Liver (tissue), 8 donors: ENCODE measurements at regions not wholly inside any gene's neighbourhood (a gene's known extent, or its start where the extent isn't known, plus 50 kb on each side); places are given as distances from the start of the nearest gene placed in this dataset.
A peak's percentile ranks its signal among the peaks of the same experiment; 100 is the strongest.

Experiments
- DNase-seq: peaks from one replicate; pipeline ENCODE4 v3.0.0-alpha.2; 2017; ENCODE audit warnings: low spot score
- H3K27ac ChIP-seq, 2 donors: one replicate each; pipeline ENCODE4 v1.7.0; 2013; ENCODE audit warnings: inconsistent platforms in 2 of 2, low read length in 2 of 2, control low read depth in 1 of 2, low read depth in 1 of 2, mild to moderate bottlenecking in 1 of 2
- H3K27me3 ChIP-seq, 4 donors: one replicate each; pipeline versions ENCODE4 v1.6.1 to v1.7.0; 2013; ENCODE audit warnings: low read length in 3 of 4, inconsistent platforms in 1 of 4, mild to moderate bottlenecking in 1 of 4, moderate library complexity in 1 of 4; ENCODE audit not compliant: control insufficient read depth in 4 of 4, insufficient read depth in 4 of 4
- H3K36me3 ChIP-seq, 4 donors: one replicate each; pipeline versions ENCODE4 v1.6.1 to v1.7.0; 2013; ENCODE audit warnings: low read length in 3 of 4, mild to moderate bottlenecking in 3 of 4, low read depth in 1 of 4, moderate library complexity in 1 of 4; ENCODE audit not compliant: control insufficient read depth in 4 of 4, insufficient read depth in 3 of 4
- H3K4me1 ChIP-seq, 4 donors: one replicate each; pipeline versions ENCODE4 v1.6.1 to v1.7.0; 2013; ENCODE audit warnings: low read length in 3 of 4, mild to moderate bottlenecking in 3 of 4, moderate library complexity in 1 of 4; ENCODE audit not compliant: control insufficient read depth in 4 of 4, insufficient read depth in 4 of 4
- H3K4me3 ChIP-seq, 3 donors: one replicate each; pipeline versions ENCODE4 v1.6.1 to v1.7.0; 2013; ENCODE audit warnings: low read length in 3 of 3, control low read depth in 1 of 3, low read depth in 1 of 3, mild to moderate bottlenecking in 1 of 3
- H3K9ac ChIP-seq, 2 donors: one replicate each; pipeline ENCODE4 v1.7.0; 2013; ENCODE audit warnings: low read length in 2 of 2, mild to moderate bottlenecking in 2 of 2, moderate library complexity in 2 of 2, control low read depth in 1 of 2, low read depth in 1 of 2
- H3K9me3 ChIP-seq, 4 donors: one replicate each; pipeline versions ENCODE4 v1.6.1 to v1.7.0; 2013; ENCODE audit warnings: low read length in 3 of 4; ENCODE audit not compliant: control insufficient read depth in 4 of 4
- GABPA ChIP-seq, 2 donors: IDR thresholded peaks in 1 of 2; conservative IDR thresholded peaks in 1 of 2; 2 replicates each; pipeline ENCODE4 v1.6.1; 2016; ENCODE audit warnings: antibody characterized with exemption in 2 of 2, mild to moderate bottlenecking in 1 of 2, moderate library complexity in 1 of 2
- HNF4A ChIP-seq, 2 donors: conservative IDR thresholded peaks; 2 replicates each; pipeline ENCODE4 v1.6.1; 2016; ENCODE audit warnings: antibody characterized with exemption in 2 of 2, mild to moderate bottlenecking in 2 of 2
- HNF4G ChIP-seq: IDR thresholded peaks from 2 replicates; pipeline ENCODE4 v1.6.1; 2016; ENCODE audit warnings: antibody characterized with exemption
- JUND ChIP-seq, 2 donors: IDR thresholded peaks; 2 replicates each; pipeline ENCODE4 v1.6.1; 2016; ENCODE audit warnings: antibody characterized with exemption in 2 of 2
- NR2F2 ChIP-seq: IDR thresholded peaks from 2 replicates; pipeline ENCODE4 v1.6.1; 2016; ENCODE audit warnings: antibody characterized with exemption
- RAD21 ChIP-seq, 2 donors: IDR thresholded peaks; 2 replicates each; pipeline ENCODE4 v1.6.1; 2016; ENCODE audit warnings: antibody characterized with exemption in 2 of 2, mild to moderate bottlenecking in 2 of 2
- RXRA ChIP-seq, 2 donors: IDR thresholded peaks; 2 replicates each; pipeline ENCODE4 v1.6.1; 2017 to 2018; ENCODE audit warnings: antibody characterized with exemption in 2 of 2, mild to moderate bottlenecking in 1 of 2
- SP1 ChIP-seq: IDR thresholded peaks from 2 replicates; pipeline ENCODE4 v1.6.1; 2018; ENCODE audit warnings: antibody characterized with exemption, mild to moderate bottlenecking
- TAF1 ChIP-seq: conservative IDR thresholded peaks from 2 replicates; pipeline ENCODE4 v1.6.1; 2016; ENCODE audit warnings: antibody characterized with exemption, mild to moderate bottlenecking
- YY1 ChIP-seq: IDR thresholded peaks from 2 replicates; pipeline ENCODE4 v1.6.1; 2016; ENCODE audit warnings: antibody characterized with exemption, mild to moderate bottlenecking
- WGBS: extraction: QIAGEN DNeasy Blood & Tissue Kit; methylation state at CpG from one replicate; pipeline ENCODE4 v1.1.7; 2013; 5-methylcytosine and 5-hydroxymethylcytosine counted together
- TF ChIP-seq, protein P1 (sequence below): fragments of 150-350 bp; IDR thresholded peaks from 2 replicates; pipeline ENCODE4 v1.5.1; 2017; ENCODE audit warnings: improper control_type of control experiment, low read depth, low read length; ENCODE audit not compliant: missing input control
- TF ChIP-seq, protein P2 (sequence below): IDR thresholded peaks from 2 replicates; pipeline ENCODE4 v1.6.1; 2016; ENCODE audit warnings: antibody characterized with exemption
- donor health status: healthy.
- donor health status: healthy.
- donor health status: healthy.
- donor health status: healthy.
- donor health status: healthy.

- Histone ChIP-seq H3K9me3 (peaks cover 2 to 19% (median 9%) of the 10 kb centered on the region in 4 donors), H3K27me3 (no peaks in the 10 kb centered on the region), H3K36me3 (peaks cover 0 to 6% (median 1%) of the 10 kb centered on the region in 4 donors), H3K9ac (no peak overlapping the region), H3K4me3 (no peak overlapping the region), H3K4me1 (no peaks in the 10 kb centered on the region), H3K27ac (no peak overlapping the region)
- no peak for TF ChIP-seq YY1
- TF ChIP-seq, protein P1, sequence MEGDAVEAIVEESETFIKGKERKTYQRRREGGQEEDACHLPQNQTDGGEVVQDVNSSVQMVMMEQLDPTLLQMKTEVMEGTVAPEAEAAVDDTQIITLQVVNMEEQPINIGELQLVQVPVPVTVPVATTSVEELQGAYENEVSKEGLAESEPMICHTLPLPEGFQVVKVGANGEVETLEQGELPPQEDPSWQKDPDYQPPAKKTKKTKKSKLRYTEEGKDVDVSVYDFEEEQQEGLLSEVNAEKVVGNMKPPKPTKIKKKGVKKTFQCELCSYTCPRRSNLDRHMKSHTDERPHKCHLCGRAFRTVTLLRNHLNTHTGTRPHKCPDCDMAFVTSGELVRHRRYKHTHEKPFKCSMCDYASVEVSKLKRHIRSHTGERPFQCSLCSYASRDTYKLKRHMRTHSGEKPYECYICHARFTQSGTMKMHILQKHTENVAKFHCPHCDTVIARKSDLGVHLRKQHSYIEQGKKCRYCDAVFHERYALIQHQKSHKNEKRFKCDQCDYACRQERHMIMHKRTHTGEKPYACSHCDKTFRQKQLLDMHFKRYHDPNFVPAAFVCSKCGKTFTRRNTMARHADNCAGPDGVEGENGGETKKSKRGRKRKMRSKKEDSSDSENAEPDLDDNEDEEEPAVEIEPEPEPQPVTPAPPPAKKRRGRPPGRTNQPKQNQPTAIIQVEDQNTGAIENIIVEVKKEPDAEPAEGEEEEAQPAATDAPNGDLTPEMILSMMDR, result no peak
- TF ChIP-seq JUND (IDR thresholded peaks at IDR 0.05), result no peak
- no peak for TF ChIP-seq NR2F2
- TF ChIP-seq GABPA (IDR thresholded peaks at IDR 0.05 in 1 of 2, conservative IDR thresholded peaks at IDR 0.05 in 1 of 2), result no peak
- no peak for TF ChIP-seq RXRA (IDR thresholded peaks at IDR 0.05)
- TF ChIP-seq SP1, result no peak
- no peak for TF ChIP-seq HNF4A (conservative IDR thresholded peaks at IDR 0.05)
- TF ChIP-seq, protein P2, sequence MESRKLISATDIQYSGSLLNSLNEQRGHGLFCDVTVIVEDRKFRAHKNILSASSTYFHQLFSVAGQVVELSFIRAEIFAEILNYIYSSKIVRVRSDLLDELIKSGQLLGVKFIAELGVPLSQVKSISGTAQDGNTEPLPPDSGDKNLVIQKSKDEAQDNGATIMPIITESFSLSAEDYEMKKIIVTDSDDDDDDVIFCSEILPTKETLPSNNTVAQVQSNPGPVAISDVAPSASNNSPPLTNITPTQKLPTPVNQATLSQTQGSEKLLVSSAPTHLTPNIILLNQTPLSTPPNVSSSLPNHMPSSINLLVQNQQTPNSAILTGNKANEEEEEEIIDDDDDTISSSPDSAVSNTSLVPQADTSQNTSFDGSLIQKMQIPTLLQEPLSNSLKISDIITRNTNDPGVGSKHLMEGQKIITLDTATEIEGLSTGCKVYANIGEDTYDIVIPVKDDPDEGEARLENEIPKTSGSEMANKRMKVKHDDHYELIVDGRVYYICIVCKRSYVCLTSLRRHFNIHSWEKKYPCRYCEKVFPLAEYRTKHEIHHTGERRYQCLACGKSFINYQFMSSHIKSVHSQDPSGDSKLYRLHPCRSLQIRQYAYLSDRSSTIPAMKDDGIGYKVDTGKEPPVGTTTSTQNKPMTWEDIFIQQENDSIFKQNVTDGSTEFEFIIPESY, result no peak
- DNase-seq, result no peak
- 98% methylated on average over 6 of the region's 6 CpGs for WGBS
Measured at GRCh38 chr19:27775395-27775794, 1437.6 kb downstream of the UQCRFS1 start.

DNA sequence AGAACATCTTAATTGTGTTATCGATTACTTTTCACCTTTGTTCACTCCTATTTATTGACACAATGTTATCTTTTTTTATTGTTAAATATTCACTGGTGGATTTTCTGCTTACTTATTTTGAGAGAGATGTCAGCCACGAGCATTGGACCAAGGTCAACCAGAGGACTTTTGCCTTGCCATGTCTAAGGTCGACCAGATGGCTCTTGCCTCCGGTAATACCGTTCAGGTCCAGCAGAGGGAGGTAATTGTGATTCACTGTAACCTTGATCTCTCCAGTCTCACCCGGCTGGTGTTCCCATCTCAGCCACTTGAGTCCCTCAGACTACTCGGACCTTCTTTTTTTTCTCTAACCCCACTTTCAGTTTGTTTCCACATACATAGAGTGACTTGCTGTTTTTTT, 1438.1 kb downstream of the UQCRFS1 start:
- Histone ChIP-seq H3K9ac (no peak overlapping the region), H3K27ac (no peak overlapping the region), H3K4me3 (no peak overlapping the region), H3K27me3 (no peaks in the 10 kb centered on the region), H3K4me1 (no peaks in the 10 kb centered on the region), H3K9me3 (peaks cover 2 to 19% (median 9%) of the 10 kb centered on the region in 4 donors), H3K36me3 (peaks cover 0 to 6% (median under 1%) of the 10 kb centered on the region in 4 donors)
- no peak for DNase-seq
- TF ChIP-seq, protein P1, result peak; percentile 27
- no peak for TF ChIP-seq TAF1
- 91% methylated on average over 7 of the region's 7 CpGs for WGBS

DNA sequence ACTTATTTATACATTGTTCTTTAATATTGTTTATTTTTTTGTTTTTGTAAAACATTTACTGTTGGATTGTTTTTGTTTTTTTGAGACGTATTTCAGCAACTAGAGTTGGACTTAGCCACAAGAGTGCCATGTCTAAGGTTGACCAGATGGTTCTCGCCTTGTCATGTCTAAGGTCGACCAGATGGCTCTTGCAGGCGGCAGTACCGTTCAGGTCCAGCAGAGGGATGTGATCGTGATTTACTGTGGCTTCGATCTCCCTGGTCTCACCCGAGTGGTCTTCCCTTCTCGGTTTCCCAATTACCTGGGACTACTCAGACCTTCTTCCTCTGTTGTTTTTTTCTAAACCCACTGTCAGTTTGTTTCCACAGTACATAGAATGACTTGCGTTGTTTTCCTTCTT, 1438.6 kb downstream of the UQCRFS1 start:
- Histone ChIP-seq H3K4me3 (no peak overlapping the region), H3K9me3 (peaks cover 2 to 19% (median 9%) of the 10 kb centered on the region in 4 donors), H3K36me3 (peaks cover 0 to 6% (median under 1%) of the 10 kb centered on the region in 4 donors), H3K4me1 (no peaks in the 10 kb centered on the region), H3K27ac (no peak overlapping the region), H3K27me3 (no peaks in the 10 kb centered on the region), H3K9ac (no peak overlapping the region)
- TF ChIP-seq GABPA (IDR thresholded peaks at IDR 0.05 in 1 of 2, conservative IDR thresholded peaks at IDR 0.05 in 1 of 2) (no peak), HNF4G (no peak), RAD21 (IDR thresholded peaks at IDR 0.05) (no peak), YY1 (no peak), RXRA (IDR thresholded peaks at IDR 0.05) (no peak)
- TF ChIP-seq, protein P1, result peak; percentile 20
- DNase-seq, result no peak
- 97% methylated on average over 10 of the region's 10 CpGs for WGBS
